GM12873 (cell line): ENCODE measurements at regions not wholly inside any gene's neighbourhood (a gene's known extent, or its start where the extent isn't known, plus 50 kb on each side); places are given as distances from the start of the nearest gene placed in this dataset.

Source experiments
- CTCF ChIP-seq: IDR thresholded peaks from 2 replicates; pipeline ENCODE4 v1.5.1; 2012; ENCODE audit warnings: low read depth, mild to moderate bottlenecking, moderate library complexity, low read length, control low read depth; ENCODE audit not compliant: insufficient read depth; ENCODE audit errors: missing control alignments

GRCh38 chr1:157376681-157377080 lies 175.6 kb downstream of the FCRL5 start:
- TF ChIP-seq CTCF: no peak

GRCh38 chr1:157371826-157372225 lies 180.5 kb downstream of the FCRL5 start:
- TF ChIP-seq CTCF: no peak

- TF ChIP-seq CTCF: no peak
Observed at GRCh38 chr1:157371221-157371620, 181.1 kb downstream of the FCRL5 start.

GRCh38 chr1:157370698-157371097 lies 181.6 kb downstream of the FCRL5 start:
- TF ChIP-seq CTCF: no peak

- TF ChIP-seq CTCF: peak; percentile 88
Observed at GRCh38 chr1:157369808-157370521, 182.3 kb downstream of the FCRL5 start.

GRCh38 chr1:157368363-157368762 lies 184.0 kb downstream of the FCRL5 start:
- no peak for TF ChIP-seq CTCF

- TF ChIP-seq CTCF: no peak
Observed at GRCh38 chr1:157367870-157368269, 184.4 kb downstream of the FCRL5 start.
